Neural progenitor cell (in vitro differentiated cells): ENCODE measurements at regions not wholly inside any gene's neighbourhood (a gene's known extent, or its start where the extent isn't known, plus 50 kb on each side); places are given as distances from the start of the nearest gene placed in this dataset.

Experiments
- DNase-seq: peaks from one replicate; pipeline ENCODE4 v3.0.0-alpha.2; 2016; ENCODE audit warnings: low spot score
- H2AFZ ChIP-seq: fragments of 200-600 bp; sonication (generic); replicated peaks from 2 replicates; pipeline ENCODE4 v1.6.1; 2016; ENCODE audit warnings: antibody characterized with exemption
- H3F3A ChIP-seq: fragments of 200-600 bp; sonication (generic); 2 replicates; pipeline ENCODE4 v1.6.1; 2016; ENCODE audit warnings: antibody characterized with exemption, low read depth
- H3K27ac ChIP-seq: fragments of 200-600 bp; sonication (generic); 2 replicates; pipeline ENCODE4 v1.5.1; 2016; ENCODE audit warnings: mild to moderate bottlenecking
- H3K27me3 ChIP-seq: fragments of 200-600 bp; sonication (generic); 2 replicates; pipeline ENCODE4 v1.6.1; 2016; ENCODE audit warnings: mild to moderate bottlenecking, moderate library complexity
- H3K36me3 ChIP-seq: fragments of 200-600 bp; sonication (generic); 2 replicates; pipeline ENCODE4 v1.5.1; 2016
- H3K4me1 ChIP-seq: fragments of 200-600 bp; sonication (generic); 2 replicates; pipeline ENCODE4 v1.6.1; 2016; ENCODE audit warnings: mixed run types
- H3K4me2 ChIP-seq: fragments of 200-600 bp; sonication (generic); 2 replicates; pipeline ENCODE4 v1.6.1; 2016
- H3K4me3 ChIP-seq: fragments of 200-600 bp; sonication (generic); 2 replicates; pipeline ENCODE4 v1.5.1; 2016
- H3K79me2 ChIP-seq: fragments of 200-600 bp; sonication (generic); 2 replicates; pipeline ENCODE4 v1.6.1; 2016; ENCODE audit warnings: low read depth
- H3K9ac ChIP-seq: fragments of 200-600 bp; sonication (generic); 2 replicates; pipeline ENCODE4 v1.6.1; 2016
- H3K9me3 ChIP-seq: fragments of 200-600 bp; sonication (generic); 2 replicates; pipeline ENCODE4 v1.5.1; 2016; ENCODE audit warnings: low read depth
- H4K20me1 ChIP-seq: fragments of 200-600 bp; sonication (generic); 2 replicates; pipeline ENCODE4 v1.6.1; 2016; ENCODE audit warnings: low read depth
- H3K27ac Mint-ChIP-seq: 3 replicates; pipeline ENCODE4 v1.8.0; 2021; ENCODE audit warnings: mixed read lengths
- H3K27me3 Mint-ChIP-seq: 2 replicates; pipeline ENCODE4 v1.8.0; 2022; ENCODE audit warnings: low read depth, mild to moderate bottlenecking, inconsistent platforms, moderate library complexity, mixed read lengths; ENCODE audit not compliant: insufficient read depth
- H3K36me3 Mint-ChIP-seq: 3 replicates; pipeline ENCODE4 v1.8.0; 2021; ENCODE audit warnings: mixed read lengths
- H3K4me1 Mint-ChIP-seq: 3 replicates; pipeline ENCODE4 v1.8.0; 2021; ENCODE audit warnings: mixed read lengths
- H3K4me3 Mint-ChIP-seq: 3 replicates; pipeline ENCODE4 v1.8.0; 2021; ENCODE audit warnings: mild to moderate bottlenecking, moderate library complexity, mixed read lengths
- H3K9me3 Mint-ChIP-seq: 3 replicates; pipeline ENCODE4 v1.8.0; 2020; ENCODE audit warnings: mixed read lengths
- EZH2 ChIP-seq: fragments of 200-600 bp; sonication (generic); IDR thresholded peaks from 2 replicates; pipeline ENCODE4 v1.6.1; 2017; ENCODE audit warnings: antibody characterized with exemption, mild to moderate bottlenecking, moderate library complexity
- EZH2phosphoT487 ChIP-seq: fragments of 200-600 bp; sonication (generic); IDR thresholded peaks from 2 replicates; pipeline ENCODE4 v1.6.1; 2017; ENCODE audit warnings: antibody characterized with exemption
- TF ChIP-seq, protein P1 (sequence below): fragments of 200-600 bp; sonication (generic); IDR thresholded peaks from 2 replicates; pipeline ENCODE4 v1.5.1; 2017; ENCODE audit warnings: antibody characterized with exemption, mild to moderate bottlenecking

DNA sequence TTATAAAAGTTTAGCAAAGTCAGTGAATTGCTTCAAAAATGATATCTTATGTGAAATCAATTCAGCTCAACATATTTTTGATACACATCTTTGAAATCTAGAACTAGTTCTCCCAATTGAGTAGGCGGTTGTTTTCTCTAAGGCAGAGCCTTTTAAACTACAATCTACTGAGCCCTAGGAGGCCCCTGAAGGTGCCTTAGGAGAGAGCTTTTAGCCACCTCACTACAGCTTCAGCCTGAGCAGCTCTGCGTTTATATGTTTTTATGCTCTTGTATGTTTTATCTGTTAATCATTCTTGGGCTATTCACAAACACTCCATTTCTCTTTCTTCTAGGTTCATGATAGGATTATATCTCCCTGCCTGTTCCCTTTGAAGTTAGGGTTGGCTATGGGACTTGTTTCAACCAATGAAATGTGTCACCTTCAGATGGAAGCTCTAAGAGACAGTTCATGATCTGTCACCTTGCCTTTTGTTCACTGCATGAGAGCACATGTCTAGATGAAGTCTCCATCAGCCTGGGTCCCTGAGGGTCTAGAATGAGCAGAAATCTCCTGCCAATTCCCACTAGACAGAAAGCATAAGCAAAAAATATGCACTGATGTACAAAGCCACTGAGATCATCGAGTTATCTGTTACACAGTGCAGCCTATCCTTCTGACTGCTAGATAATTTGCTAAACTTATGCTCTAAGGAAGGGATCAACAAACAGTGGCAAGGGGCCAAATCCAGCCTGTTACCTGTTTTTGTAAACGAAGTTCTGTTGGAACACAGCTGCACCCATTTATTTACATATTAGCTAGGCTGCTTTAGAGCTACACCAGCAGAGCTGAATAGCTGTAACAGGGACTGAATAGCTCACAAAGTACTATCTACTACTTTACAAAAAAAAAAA lies 128.5 kb upstream of the CDK1 start:
- Histone ChIP-seq H3K4me3 (no peak overlapping the region), H3K27ac (no peak overlapping the region), H3K4me2 (no peak overlapping the region), H3K9ac (no peak overlapping the region), H3F3A (no peaks in the 10 kb centered on the region), H3K9me3 (no peaks in the 10 kb centered on the region), H2AFZ (no peak overlapping the region), H3K27me3 (no peaks in the 10 kb centered on the region), H3K4me1 (peaks cover 13% of the 10 kb centered on the region), H3K36me3 (no peaks in the 10 kb centered on the region), H4K20me1 (no peaks in the 10 kb centered on the region), H3K79me2 (no peaks in the 10 kb centered on the region)
- no peak for DNase-seq
- H3K27ac Mint-ChIP-seq = no peak overlapping the region
- no peaks in the 10 kb centered on the region for H3K27me3 Mint-ChIP-seq
- no peaks in the 10 kb centered on the region for H3K36me3 Mint-ChIP-seq
- TF ChIP-seq EZH2 = no peak
- peaks cover 12% of the 10 kb centered on the region for H3K4me1 Mint-ChIP-seq
- no peaks in the 10 kb centered on the region for H3K9me3 Mint-ChIP-seq
- H3K4me3 Mint-ChIP-seq = no peak overlapping the region

DNA sequence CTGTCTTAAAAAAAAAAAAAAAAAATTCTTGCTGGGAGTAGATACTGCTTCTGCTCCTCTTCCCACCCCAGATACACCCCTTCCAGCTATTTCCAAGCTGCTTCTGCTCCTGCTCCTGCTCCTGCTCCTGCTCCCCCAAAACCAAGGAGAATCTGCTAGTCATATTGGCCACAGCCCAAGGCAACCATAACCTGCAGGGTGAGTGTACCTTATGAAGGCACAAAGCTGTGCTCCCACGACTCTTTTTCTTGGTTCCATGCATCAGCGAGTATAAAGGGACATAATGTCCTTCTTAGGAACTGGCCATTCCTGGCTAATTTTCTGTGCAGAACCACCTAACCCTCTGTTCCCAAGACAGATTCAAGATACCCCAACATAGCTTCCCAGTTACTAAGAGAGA lies 129.5 kb upstream of the CDK1 start:
- Histone ChIP-seq H3K4me3 (no peak overlapping the region), H3K27me3 (no peaks in the 10 kb centered on the region), H2AFZ (no peak overlapping the region), H3K27ac (no peak overlapping the region), H3K79me2 (no peaks in the 10 kb centered on the region), H3K9ac (no peak overlapping the region), H3K4me2 (no peak overlapping the region), H4K20me1 (no peaks in the 10 kb centered on the region), H3F3A (no peaks in the 10 kb centered on the region), H3K4me1 (peaks cover 13% of the 10 kb centered on the region), H3K9me3 (no peaks in the 10 kb centered on the region), H3K36me3 (no peaks in the 10 kb centered on the region)
- DNase-seq = no peak
- no peak overlapping the region for H3K4me3 Mint-ChIP-seq
- H3K27ac Mint-ChIP-seq = no peak overlapping the region
- no peaks in the 10 kb centered on the region for H3K9me3 Mint-ChIP-seq
- H3K27me3 Mint-ChIP-seq = no peaks in the 10 kb centered on the region
- TF ChIP-seq, protein P1, sequence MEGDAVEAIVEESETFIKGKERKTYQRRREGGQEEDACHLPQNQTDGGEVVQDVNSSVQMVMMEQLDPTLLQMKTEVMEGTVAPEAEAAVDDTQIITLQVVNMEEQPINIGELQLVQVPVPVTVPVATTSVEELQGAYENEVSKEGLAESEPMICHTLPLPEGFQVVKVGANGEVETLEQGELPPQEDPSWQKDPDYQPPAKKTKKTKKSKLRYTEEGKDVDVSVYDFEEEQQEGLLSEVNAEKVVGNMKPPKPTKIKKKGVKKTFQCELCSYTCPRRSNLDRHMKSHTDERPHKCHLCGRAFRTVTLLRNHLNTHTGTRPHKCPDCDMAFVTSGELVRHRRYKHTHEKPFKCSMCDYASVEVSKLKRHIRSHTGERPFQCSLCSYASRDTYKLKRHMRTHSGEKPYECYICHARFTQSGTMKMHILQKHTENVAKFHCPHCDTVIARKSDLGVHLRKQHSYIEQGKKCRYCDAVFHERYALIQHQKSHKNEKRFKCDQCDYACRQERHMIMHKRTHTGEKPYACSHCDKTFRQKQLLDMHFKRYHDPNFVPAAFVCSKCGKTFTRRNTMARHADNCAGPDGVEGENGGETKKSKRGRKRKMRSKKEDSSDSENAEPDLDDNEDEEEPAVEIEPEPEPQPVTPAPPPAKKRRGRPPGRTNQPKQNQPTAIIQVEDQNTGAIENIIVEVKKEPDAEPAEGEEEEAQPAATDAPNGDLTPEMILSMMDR = no peak
- TF ChIP-seq EZH2phosphoT487 = no peak
- TF ChIP-seq EZH2 = no peak
- H3K4me1 Mint-ChIP-seq = peaks cover 12% of the 10 kb centered on the region
- H3K36me3 Mint-ChIP-seq = no peaks in the 10 kb centered on the region

DNA sequence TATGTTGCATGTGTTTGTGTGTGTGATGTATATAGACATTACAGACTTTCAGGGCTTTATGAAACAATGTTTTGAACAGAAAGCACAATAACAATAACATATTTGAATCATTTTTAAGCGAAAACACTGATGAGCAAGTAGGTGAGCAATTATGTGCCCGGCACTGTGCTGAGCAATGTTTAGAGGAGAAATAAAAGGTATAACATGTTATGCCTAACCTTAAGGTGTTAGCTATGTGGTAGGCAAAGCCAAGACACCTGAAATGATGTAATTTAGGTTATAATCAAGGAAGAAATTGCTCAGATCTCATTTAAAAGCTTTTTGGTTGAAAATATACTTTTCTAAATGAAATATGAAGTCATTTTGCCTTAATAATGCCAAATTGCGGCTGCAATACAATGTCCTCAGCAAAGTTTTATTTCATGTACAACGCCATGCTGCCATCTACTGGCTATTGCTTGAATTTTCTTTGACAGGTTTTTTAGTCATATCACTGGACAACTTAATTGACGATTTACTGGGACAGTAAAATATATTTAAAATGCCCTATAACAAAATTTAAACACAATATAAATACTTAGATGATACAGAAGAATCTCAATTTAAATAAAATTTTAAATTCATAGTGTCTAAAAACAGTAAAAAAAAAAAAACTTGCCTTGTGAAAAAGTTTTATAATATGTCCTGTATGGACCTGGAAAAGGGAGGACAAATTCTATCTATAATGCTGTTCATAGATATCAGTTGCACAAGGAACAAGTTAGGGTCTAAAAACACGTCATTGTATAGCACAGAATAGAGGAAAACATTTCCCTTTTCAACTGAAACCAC lies 131.1 kb upstream of the CDK1 start:
- DNase-seq = peak; percentile 57
- H3K27ac Mint-ChIP-seq = no peak overlapping the region
- Histone ChIP-seq H4K20me1 (no peaks in the 10 kb centered on the region), H3K9me3 (no peaks in the 10 kb centered on the region), H3K36me3 (no peaks in the 10 kb centered on the region), H3K79me2 (no peaks in the 10 kb centered on the region), H2AFZ (no peak overlapping the region), H3K27me3 (no peaks in the 10 kb centered on the region), H3K4me3 (no peak overlapping the region), H3K9ac (no peak overlapping the region), H3F3A (no peaks in the 10 kb centered on the region), H3K27ac (no peak overlapping the region), H3K4me2 (no peak overlapping the region), H3K4me1 (peaks cover 13% of the 10 kb centered on the region)
- TF ChIP-seq EZH2phosphoT487 = no peak
- TF ChIP-seq, protein P1 = peak; percentile 79
- no peaks in the 10 kb centered on the region for H3K27me3 Mint-ChIP-seq
- H3K4me3 Mint-ChIP-seq = no peak overlapping the region
- H3K4me1 Mint-ChIP-seq = peaks cover 12% of the 10 kb centered on the region
- H3K9me3 Mint-ChIP-seq = no peaks in the 10 kb centered on the region
- H3K36me3 Mint-ChIP-seq = no peaks in the 10 kb centered on the region
